Smooth muscle cell (in vitro differentiated cells): ENCODE measurements at regions not wholly inside any gene's neighbourhood (a gene's known extent, or its start where the extent isn't known, plus 50 kb on each side); places are given as distances from the start of the nearest gene placed in this dataset.
A peak's percentile ranks its signal among the peaks of the same experiment; 100 is the strongest.

Experiments
- DNase-seq: peaks from one replicate; lab custom pipeline; 2025; ENCODE audit not compliant: unreplicated experiment; lab: John Stamatoyannopoulos, UW
- H2AFZ ChIP-seq: fragments of 200-600 bp; sonication (generic); 2 replicates; pipeline ENCODE4 v1.6.0; 2016; ENCODE audit warnings: antibody characterized with exemption, low read depth, mild to moderate bottlenecking
- H3F3A ChIP-seq: fragments of 200-600 bp; sonication (generic); 2 replicates; pipeline ENCODE4 v1.6.0; 2017; ENCODE audit warnings: antibody characterized with exemption, low read depth
- H3K27ac ChIP-seq: fragments of 200-600 bp; sonication (generic); 2 replicates; pipeline ENCODE4 v1.5.1; 2016; ENCODE audit warnings: low read depth, mild to moderate bottlenecking
- H3K27me3 ChIP-seq: fragments of 200-600 bp; sonication (generic); 2 replicates; pipeline ENCODE4 v1.6.1; 2016; ENCODE audit warnings: low read depth, mild to moderate bottlenecking
- H3K36me3 ChIP-seq: fragments of 200-600 bp; sonication (generic); 2 replicates; pipeline ENCODE4 v1.5.1; 2016; ENCODE audit warnings: low read depth
- H3K4me1 ChIP-seq: fragments of 200-600 bp; sonication (generic); 2 replicates; pipeline ENCODE4 v1.5.1; 2016; ENCODE audit warnings: low read depth
- H3K4me2 ChIP-seq: fragments of 200-600 bp; sonication (generic); 2 replicates; pipeline ENCODE4 v1.6.0; 2016; ENCODE audit warnings: mild to moderate bottlenecking
- H3K4me3 ChIP-seq: fragments of 200-600 bp; sonication (generic); 2 replicates; pipeline ENCODE4 v1.5.1; 2016; ENCODE audit warnings: mild to moderate bottlenecking
- H3K79me2 ChIP-seq: fragments of 200-600 bp; sonication (generic); 2 replicates; pipeline ENCODE4 v1.6.0; 2016; ENCODE audit warnings: low read depth, mild to moderate bottlenecking
- H3K9ac ChIP-seq: fragments of 200-600 bp; sonication (generic); 2 replicates; pipeline ENCODE4 v1.6.0; 2016; ENCODE audit warnings: low read depth
- H3K9me3 ChIP-seq: fragments of 200-600 bp; sonication (generic); replicated peaks from 2 replicates; pipeline ENCODE4 v1.5.1; 2016; ENCODE audit warnings: low read depth
- H4K20me1 ChIP-seq: fragments of 200-600 bp; sonication (generic); 2 replicates; pipeline ENCODE4 v1.6.0; 2016; ENCODE audit warnings: low read depth
- WGBS: methylation state at CpG from one replicate; pipeline ENCODE4 v1.1.7; 2016; ENCODE audit warnings: low lambda C conversion rate; 5-methylcytosine and 5-hydroxymethylcytosine counted together
- TF ChIP-seq, protein P1 (sequence below): fragments of 200-600 bp; sonication (generic); IDR thresholded peaks from 2 replicates; pipeline ENCODE4 v1.5.1; 2017; ENCODE audit warnings: borderline replicate concordance, mild to moderate bottlenecking, antibody characterized with exemption; ENCODE audit not compliant: insufficient read depth, poor library complexity, severe bottlenecking

DNA sequence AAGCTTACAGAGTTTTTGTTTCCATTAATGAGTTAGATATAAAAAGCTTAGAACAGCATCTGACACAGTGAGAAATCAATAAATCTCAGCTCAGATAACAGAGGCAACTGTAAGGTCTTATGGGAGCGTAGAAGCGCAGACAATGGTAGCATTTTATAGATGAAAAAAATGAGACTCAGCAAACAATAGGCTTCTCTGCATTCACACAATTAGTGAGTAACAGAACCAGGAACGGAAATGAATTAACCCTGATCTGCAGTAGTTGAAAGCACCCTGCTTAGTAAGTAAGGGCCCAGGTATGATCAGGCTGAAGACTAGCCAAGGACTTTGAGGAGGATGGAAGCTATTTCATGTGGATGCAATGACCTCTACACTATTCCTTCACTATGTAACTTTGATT is 147.2 kb upstream of the EYA4 start:
- WGBS: 90% methylated on average over 3 of the region's 3 CpGs
- no peaks in the 10 kb centered on the region for H3K4me1 ChIP-seq
- H3K36me3 ChIP-seq: no peaks in the 10 kb centered on the region
- no peaks in the 10 kb centered on the region for H3K9me3 ChIP-seq
- no peaks in the 10 kb centered on the region for H3F3A ChIP-seq
- no peak overlapping the region for H2AFZ ChIP-seq
- no peaks in the 10 kb centered on the region for H3K27me3 ChIP-seq
- H3K4me3 ChIP-seq: no peak overlapping the region
- H3K27ac ChIP-seq: no peak overlapping the region
- DNase-seq: no peak
- TF ChIP-seq, protein P1, sequence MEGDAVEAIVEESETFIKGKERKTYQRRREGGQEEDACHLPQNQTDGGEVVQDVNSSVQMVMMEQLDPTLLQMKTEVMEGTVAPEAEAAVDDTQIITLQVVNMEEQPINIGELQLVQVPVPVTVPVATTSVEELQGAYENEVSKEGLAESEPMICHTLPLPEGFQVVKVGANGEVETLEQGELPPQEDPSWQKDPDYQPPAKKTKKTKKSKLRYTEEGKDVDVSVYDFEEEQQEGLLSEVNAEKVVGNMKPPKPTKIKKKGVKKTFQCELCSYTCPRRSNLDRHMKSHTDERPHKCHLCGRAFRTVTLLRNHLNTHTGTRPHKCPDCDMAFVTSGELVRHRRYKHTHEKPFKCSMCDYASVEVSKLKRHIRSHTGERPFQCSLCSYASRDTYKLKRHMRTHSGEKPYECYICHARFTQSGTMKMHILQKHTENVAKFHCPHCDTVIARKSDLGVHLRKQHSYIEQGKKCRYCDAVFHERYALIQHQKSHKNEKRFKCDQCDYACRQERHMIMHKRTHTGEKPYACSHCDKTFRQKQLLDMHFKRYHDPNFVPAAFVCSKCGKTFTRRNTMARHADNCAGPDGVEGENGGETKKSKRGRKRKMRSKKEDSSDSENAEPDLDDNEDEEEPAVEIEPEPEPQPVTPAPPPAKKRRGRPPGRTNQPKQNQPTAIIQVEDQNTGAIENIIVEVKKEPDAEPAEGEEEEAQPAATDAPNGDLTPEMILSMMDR: no peak
- H3K4me2 ChIP-seq: no peak overlapping the region
- H4K20me1 ChIP-seq: no peaks in the 10 kb centered on the region
- H3K79me2 ChIP-seq: no peaks in the 10 kb centered on the region
- H3K9ac ChIP-seq: no peak overlapping the region

DNA sequence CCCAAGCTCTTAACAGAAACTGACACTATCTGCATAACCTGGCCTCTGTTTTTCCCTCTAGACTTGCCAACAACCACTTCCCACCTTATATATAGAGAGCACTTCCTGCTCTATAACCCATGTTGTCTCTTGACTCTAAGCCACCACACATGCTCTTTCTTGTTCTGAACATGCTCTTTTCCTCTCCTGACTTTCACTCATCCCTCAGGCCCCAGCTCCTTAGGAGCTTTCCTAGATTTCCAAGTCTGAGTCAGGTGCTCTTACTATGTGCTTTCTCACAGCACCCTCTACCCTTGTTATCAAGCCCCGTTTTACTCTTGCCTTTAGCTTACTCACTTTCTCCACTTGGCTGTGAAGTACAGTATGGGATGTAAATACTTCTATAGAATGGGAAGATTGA is 143.9 kb upstream of the EYA4 start:
- no peaks in the 10 kb centered on the region for H3K36me3 ChIP-seq
- no peaks in the 10 kb centered on the region for H3F3A ChIP-seq
- H4K20me1 ChIP-seq: no peaks in the 10 kb centered on the region
- DNase-seq: no peak
- no peak overlapping the region for H3K9ac ChIP-seq
- H3K9me3 ChIP-seq: no peaks in the 10 kb centered on the region
- TF ChIP-seq, protein P1: no peak
- H2AFZ ChIP-seq: no peak overlapping the region
- 73% methylated on average over 1 of the region's 1 CpG for WGBS
- no peaks in the 10 kb centered on the region for H3K79me2 ChIP-seq
- peaks cover 9% of the 10 kb centered on the region for H3K4me1 ChIP-seq
- H3K4me2 ChIP-seq: no peak overlapping the region
- H3K27ac ChIP-seq: no peak overlapping the region
- H3K27me3 ChIP-seq: no peaks in the 10 kb centered on the region
- no peak overlapping the region for H3K4me3 ChIP-seq

DNA sequence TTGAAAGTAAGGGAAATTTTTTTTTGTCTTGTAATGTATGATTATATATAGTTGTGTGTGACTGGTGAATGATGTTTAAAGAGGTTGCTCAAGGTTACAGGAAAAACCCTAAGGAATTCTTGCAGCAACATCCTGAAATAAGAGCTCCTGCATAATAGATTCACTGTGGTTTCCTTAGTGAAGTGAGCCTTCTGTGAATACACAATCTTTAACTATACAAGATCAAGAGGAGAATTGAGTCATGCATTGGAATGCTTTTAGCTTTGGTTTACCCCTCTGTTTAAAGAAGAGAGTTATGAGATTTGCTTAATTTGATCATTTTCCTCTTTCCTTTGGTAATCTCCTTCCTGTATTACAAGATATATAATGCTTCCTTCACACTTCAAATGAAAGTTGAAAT is 141.6 kb upstream of the EYA4 start:
- H3K79me2 ChIP-seq: no peaks in the 10 kb centered on the region
- peak overlapping the region; percentile 42 for H3K4me2 ChIP-seq
- no peaks in the 10 kb centered on the region for H3K9me3 ChIP-seq
- H3K9ac ChIP-seq: peak overlapping the region; percentile 11
- DNase-seq: no peak
- TF ChIP-seq, protein P1: no peak
- H3F3A ChIP-seq: no peaks in the 10 kb centered on the region
- no peaks in the 10 kb centered on the region for H4K20me1 ChIP-seq
- peak overlapping the region; percentile 62 for H3K27ac ChIP-seq
- no peaks in the 10 kb centered on the region for H3K36me3 ChIP-seq
- H2AFZ ChIP-seq: no peak overlapping the region
- H3K27me3 ChIP-seq: no peaks in the 10 kb centered on the region
- H3K4me3 ChIP-seq: no peak overlapping the region
- H3K4me1 ChIP-seq: peaks cover 9% of the 10 kb centered on the region

DNA sequence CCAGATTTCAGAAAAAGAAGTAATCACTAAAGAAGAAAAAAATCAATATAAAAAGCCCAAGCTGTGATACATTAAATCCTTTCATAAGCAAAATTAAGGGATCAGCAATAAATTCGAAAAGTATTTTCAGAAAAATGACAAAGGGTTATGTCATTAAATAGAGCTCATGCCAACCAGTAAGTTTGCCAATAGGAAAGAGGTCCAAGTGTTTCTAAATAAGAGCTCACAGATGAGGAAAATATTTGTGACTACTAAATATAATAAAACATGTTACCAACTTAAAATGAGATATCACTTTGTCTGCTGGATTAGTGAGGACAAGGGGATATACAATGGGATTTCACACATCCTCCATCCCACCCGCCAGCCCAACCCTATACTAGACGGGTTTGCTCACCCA is 140.3 kb upstream of the EYA4 start:
- H3K9me3 ChIP-seq: no peaks in the 10 kb centered on the region
- TF ChIP-seq, protein P1: no peak
- no peak overlapping the region for H3K9ac ChIP-seq
- DNase-seq: no peak
- H3K4me2 ChIP-seq: no peak overlapping the region
- no peak overlapping the region for H2AFZ ChIP-seq
- no peak overlapping the region for H3K4me3 ChIP-seq
- no peaks in the 10 kb centered on the region for H3K27me3 ChIP-seq
- no peaks in the 10 kb centered on the region for H3K36me3 ChIP-seq
- 90% methylated on average over 3 of the region's 3 CpGs for WGBS
- H4K20me1 ChIP-seq: no peaks in the 10 kb centered on the region
- H3K79me2 ChIP-seq: no peaks in the 10 kb centered on the region
- H3K27ac ChIP-seq: no peak overlapping the region
- peaks cover 9% of the 10 kb centered on the region for H3K4me1 ChIP-seq
- no peaks in the 10 kb centered on the region for H3F3A ChIP-seq
